Hepatocyte (in vitro differentiated cells): ENCODE measurements at regions not wholly inside any gene's neighbourhood (a gene's known extent, or its start where the extent isn't known, plus 50 kb on each side); places are given as distances from the start of the nearest gene placed in this dataset.

Source experiments
- CTCF ChIP-seq: fragments of 200-600 bp; sonication (generic); IDR thresholded peaks from 2 replicates; pipeline ENCODE4 v1.5.1; 2016; ENCODE audit warnings: antibody characterized with exemption, mild to moderate bottlenecking; ENCODE audit not compliant: poor library complexity
- EZH2phosphoT487 ChIP-seq: fragments of 200-600 bp; sonication (generic); IDR thresholded peaks from one replicate; pipeline ENCODE4 v1.6.1; 2018; ENCODE audit warnings: antibody characterized with exemption, mild to moderate bottlenecking, low read depth, moderate library complexity; ENCODE audit not compliant: unreplicated experiment, severe bottlenecking

GRCh38 chr13:109428146-109428545, 358.2 kb downstream of the IRS2 start:
- TF ChIP-seq CTCF = no peak
- TF ChIP-seq EZH2phosphoT487 = no peak
